PC-9 (cell line): ENCODE measurements at regions not wholly inside any gene's neighbourhood (a gene's known extent, or its start where the extent isn't known, plus 50 kb on each side); places are given as distances from the start of the nearest gene placed in this dataset.

ENCODE experiments used
- CTCF ChIP-seq: fragments of 200-600 bp; sonication (generic); conservative IDR thresholded peaks from 2 replicates; pipeline ENCODE4 v1.6.1; 2017; ENCODE audit warnings: mixed run types, antibody characterized with exemption, mild to moderate bottlenecking, moderate library complexity
- EZH2 ChIP-seq: fragments of 200-600 bp; sonication (generic); IDR thresholded peaks from 2 replicates; pipeline ENCODE4 v1.8.0; 2017; ENCODE audit warnings: antibody characterized with exemption, low read depth

GRCh38 chr4:100317032-100317864 lies 127.0 kb upstream of the DDIT4L start:
- TF ChIP-seq CTCF (no peak), EZH2 (no peak)
